CD4-positive, alpha-beta T cell treated with Interleukin-4 for 1 hour (primary cell): ENCODE measurements at regions not wholly inside any gene's neighbourhood (a gene's known extent, or its start where the extent isn't known, plus 50 kb on each side); places are given as distances from the start of the nearest gene placed in this dataset.

ENCODE experiments used
- DNase-seq, 2 donors: peaks; one replicate each; pipeline ENCODE4 v3.0.0-alpha.2; 2020 to 2022

GRCh38 chrX:150143721-150144440, 205.6 kb upstream of the EOLA2 start:
- no peak for DNase-seq

DNA sequence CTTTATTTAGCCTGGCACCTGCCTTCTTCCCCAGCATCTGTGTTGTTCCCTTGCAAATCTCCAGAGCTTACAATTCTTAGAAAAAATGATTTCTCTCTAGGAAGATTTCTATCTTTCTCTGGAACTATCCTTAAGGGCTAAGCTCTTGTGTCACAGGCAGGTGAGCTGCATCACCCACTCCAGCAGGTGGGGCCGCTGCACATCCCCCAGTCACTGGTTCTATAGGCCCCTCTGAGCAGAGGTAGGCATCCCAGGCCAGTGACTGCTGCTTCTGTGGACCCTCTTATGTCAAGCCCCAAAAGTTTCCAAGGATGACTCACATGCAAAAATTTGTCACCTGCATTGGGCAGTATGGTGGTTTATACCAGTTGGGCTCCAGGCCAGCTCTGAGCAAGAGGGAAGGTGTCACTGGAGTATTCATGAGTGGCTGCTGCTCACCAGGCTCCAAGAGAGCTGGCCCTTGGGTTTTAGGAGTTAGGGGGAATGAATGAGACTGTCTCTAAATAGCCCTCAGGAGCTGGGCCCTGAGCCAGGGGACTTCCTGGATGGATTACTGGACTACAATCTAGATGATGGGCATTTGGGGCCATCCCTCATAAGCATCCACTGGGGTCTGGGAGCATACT, 208.1 kb upstream of the EOLA2 start:
- DNase-seq, result no peak

- no peak for DNase-seq
These were observed 210.7 kb upstream of the EOLA2 start for GRCh38 chrX:150148749-150149672.

DNA sequence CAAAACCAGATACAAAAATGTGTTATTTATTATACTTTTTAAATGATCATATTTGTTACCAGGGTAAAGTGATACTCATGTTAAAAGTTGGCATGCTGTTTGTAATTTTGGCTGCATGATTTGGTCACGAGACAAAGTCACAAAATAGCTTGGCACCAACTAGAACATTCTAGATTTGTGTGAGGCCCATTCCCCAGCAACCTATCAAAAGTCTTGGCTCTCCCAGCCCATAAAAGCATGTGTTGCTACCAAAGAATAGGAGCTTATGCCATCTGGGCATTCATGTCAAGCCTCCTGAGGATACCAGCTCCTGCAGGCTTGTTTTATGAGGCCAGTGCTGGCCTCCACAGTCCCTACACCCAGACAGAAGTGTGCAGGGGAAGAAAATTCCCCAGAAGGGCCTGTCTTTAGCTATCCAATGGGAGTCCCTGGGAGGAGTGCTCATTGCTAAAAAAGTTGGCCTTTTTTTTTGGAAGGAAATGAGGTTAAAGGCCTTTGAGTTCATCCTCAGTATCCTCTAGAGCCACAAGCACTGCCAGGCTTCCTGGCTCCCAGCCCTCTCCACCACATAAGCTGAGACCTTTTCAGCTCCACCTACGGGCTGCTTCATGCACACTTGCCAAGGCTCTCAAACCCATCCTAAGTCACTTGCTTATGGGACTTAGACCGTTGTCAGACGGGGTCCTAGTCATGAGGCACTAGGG, 211.9 kb upstream of the EOLA2 start:
- no peak for DNase-seq

DNA sequence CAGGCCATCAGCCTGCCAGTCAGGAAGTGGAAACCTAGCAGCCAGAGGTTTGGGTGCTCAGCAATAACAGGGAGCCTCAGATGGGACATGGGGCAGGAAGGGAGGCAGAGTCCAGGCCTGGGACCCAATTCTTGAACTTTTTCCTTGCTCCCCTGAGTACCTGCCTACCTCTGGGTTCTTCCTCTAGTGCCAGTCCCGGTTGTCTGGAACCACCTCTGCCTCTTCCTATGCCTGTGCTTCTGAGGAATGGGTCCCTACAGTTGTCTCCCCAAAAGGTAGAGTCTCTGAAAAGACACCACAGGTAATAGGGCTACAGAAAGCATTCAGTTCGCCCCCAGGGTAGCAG, 212.4 kb upstream of the MAMLD1 start:
- DNase-seq, result no peak

- no peak for DNase-seq
These were observed 211.1 kb upstream of the MAMLD1 start for GRCh38 chrX:150152036-150152435.

- no peak for DNase-seq
These were observed 210.6 kb upstream of the MAMLD1 start for GRCh38 chrX:150152546-150152945.

DNA sequence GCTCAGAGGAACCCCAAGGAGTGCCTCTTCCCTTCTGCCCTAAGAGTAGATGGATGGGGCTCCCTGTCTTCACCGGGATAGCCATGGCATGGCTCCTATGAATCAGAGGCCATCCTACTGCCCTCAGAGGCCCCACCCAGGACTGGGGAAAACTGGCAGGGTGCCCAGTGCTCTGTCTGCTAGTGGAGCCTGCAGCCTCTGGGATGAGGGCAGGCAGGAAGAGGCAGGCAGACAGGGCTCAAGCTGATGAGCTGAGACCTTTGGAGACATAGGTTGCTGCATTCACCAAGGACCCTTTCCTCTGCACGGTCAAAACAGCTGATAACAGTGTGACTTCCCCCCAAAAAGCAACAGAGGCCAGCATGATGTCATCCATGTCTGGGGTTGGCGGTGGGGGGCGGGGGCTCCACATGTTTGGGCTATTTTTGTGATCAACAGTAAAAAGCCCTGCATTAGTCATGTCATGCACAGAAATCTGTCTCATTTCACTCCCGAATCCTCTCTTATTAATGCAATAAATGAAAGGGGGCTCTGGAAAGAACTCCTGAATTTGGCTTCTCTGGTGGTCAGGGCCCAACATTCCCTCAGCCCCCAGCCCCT, 207.6 kb upstream of the MAMLD1 start:
- DNase-seq, result no peak

DNA sequence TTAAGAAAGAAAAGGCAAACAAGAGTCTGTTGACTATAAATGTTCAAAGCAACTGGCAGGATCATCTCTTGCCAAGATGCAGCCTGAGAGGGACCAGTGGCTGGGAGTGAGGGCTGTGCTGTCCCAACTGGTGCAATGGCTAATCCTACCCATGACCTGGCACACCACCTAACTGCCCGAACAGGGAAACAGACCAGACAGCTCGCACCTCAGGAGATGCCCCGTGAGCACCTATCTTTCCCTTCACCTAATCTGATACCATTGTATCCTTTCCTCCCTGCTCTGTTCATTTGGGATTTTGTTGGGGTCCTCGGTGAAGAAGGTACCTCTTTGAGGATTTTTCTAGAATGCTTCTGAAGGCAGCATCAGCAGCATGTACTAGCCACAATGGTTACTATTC, 206.5 kb upstream of the MAMLD1 start:
- no peak for DNase-seq

- DNase-seq, result no peak
These were observed 205.8 kb upstream of the MAMLD1 start for GRCh38 chrX:150157291-150157690.

DNA sequence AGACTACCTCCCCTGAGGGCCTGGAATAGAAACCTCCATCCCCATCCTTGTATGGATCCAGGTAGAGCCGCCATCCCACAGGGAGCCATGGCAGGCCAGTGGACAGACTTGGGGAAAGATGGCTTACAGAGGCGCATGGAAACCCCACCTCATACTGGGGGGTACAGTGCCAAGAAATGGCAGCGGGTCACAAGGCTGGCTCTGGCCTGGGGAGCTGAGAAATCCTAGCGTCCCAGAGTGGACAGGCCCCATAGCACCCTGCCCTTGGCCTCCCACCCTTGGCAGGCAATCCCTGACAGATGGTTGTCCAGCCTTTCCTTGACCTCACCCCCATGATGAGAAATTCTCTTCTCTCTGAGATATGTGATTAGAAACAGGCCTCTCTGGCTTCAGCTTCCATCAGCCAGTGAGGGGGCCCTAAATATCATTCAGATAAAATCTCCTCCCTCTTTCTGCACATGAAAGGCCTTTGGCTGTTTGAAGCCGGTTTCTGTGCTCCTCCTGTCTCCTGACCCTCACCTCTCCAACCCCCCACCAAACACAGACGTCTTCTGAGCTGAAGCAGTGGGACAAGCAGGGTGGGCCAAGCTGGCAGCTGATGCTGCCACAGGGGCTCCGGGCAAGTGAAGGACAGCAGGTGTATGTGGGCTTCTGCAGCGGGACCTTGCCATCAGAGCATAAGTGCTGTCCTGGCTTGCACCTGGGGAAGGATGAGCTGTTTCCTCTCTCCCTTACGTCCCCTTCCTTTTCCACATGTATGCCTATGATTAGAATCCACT, 204.4 kb upstream of the MAMLD1 start:
- no peak for DNase-seq

DNA sequence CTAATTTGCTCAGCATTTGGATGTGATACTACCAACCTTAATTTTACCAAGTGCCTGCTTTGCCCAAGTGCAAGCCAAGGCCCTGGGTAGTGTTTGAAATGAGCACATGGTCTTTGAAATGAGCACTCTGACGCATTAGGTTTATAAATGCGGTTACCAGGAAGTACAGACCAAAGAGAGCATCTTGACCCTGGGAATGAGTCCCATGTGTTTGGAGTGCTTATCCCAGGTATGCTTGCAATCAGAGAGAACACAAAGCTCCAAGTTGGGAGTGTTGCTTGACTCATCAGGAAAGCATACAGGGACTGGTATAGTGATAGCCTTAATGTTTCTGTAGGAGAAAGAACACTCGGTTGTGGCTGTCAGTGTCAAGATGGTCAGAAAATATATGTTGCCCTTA, 203.6 kb upstream of the MAMLD1 start:
- DNase-seq, result no peak

- no peak for DNase-seq
These were observed 202.5 kb upstream of the MAMLD1 start for GRCh38 chrX:150160656-150161055.

- DNase-seq, result no peak
These were observed 201.9 kb upstream of the MAMLD1 start for GRCh38 chrX:150161193-150161592.

GRCh38 chrX:150162141-150162540, 201.0 kb upstream of the MAMLD1 start:
- no peak for DNase-seq

DNA sequence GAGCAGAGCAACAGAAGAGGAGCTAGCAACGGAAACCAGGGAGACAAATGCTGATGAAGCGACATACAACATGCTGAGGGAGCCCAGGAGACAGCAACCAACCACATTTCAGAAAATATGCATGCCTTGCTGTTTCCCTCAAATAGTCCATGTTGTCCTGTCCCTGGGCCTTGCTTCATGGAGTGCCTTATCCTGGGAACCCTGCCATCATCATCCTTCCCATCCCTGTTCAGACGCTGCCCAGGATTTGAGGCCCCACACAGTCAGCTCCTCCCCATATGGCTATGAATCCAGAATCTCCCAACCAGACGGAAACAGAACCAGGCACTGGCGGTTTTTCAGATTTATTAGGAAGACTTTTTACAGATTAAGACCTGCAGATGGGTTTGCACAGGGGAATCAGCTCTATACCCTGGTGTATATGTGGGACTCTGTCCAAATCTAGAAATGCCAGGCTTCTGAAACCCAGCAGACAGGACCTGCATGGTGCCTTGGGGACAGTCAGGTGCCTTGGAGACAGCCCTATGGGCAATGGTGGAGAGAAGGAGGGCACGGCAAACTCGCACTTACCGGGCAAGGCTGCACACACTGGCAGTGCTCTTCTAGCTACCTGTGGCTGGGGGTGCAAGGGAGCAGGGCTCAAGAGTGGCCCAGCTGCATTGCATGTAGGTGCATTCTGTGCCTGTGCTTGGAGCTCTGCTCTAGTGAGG, 199.7 kb upstream of the MAMLD1 start:
- DNase-seq, result no peak

GRCh38 chrX:150163956-150164726, 199.0 kb upstream of the MAMLD1 start:
- no peak for DNase-seq

DNA sequence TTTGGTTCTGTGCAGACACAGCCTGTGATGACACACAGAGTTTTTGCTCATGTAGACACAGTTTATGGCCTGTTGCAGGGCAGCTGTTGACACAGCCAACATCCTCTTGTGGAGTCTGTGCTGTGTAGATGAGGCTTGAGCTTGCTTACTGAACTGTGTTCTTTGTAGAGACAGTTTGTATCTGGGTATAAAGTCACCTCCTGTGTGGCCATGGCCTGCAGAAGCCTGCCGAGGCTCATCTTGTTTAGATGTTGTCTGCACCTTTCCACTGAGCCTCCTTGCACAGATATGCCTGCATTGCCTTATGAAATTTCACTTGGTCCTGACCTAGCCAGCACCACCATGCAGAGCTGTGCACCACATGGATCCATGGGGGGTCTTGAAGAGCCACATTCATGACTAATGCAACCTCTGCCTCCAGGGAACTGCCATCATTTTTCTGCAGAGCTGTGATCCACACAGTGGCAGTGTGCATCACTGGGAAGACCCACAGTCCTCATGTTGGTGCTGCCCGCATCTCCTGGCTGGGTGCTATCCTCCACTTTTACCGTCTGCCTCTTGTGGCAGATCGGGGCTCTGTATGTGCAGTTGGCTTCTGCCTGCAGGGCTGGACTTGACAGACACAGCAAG, 198.0 kb upstream of the MAMLD1 start:
- no peak for DNase-seq

DNA sequence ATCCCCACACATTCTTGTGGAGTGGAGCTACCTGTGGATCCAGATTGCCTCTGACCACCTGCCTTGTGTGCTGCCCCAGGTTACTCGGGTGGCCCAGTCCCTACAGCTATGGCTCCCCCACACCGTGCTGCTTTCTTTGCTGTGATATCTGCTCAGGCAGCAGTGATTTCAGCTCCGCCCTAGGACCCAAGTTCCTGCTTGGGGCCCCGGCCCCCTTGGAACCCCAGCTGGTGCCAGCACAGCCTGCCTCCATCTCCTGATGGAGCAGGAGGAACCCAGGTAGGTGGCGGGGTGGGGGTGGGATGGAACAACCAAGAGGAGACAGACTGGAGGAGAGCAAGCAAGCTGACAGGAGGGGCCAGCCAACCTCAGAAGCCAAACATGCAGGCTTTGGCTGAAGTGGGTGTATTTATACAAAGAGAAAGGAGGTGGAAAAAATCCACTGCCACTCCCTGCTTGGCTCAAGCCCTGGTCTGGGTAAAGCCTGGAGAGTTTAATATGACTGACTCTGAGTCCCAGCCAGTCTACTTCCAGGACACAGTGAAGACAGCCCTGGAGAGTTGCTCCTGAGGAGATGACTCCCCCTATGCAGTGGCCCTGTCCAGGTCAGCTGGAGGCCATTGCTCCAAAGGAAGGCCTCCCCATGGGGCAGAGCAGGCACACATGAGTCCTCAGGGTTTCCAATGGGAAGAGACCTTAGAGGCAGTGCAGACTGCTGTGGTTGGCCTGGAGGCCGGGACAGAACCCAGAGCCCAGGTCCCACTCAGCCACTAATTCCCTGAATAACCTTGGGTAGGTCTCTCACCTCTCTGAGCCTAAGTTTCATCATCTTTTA, 197.1 kb upstream of the MAMLD1 start:
- no peak for DNase-seq
